Spleen (tissue), 7 donors: ENCODE measurements at regions not wholly inside any gene's neighbourhood (a gene's known extent, or its start where the extent isn't known, plus 50 kb on each side); places are given as distances from the start of the nearest gene placed in this dataset.

Source experiments
- POLR2A ChIP-seq, 3 donors: fragments of 450-650 bp; IDR thresholded peaks; one replicate each; pipeline ENCODE4 v1.5.1; 2017; ENCODE audit warnings: antibody characterized with exemption in 3 of 3, mild to moderate bottlenecking in 1 of 3
- POLR2AphosphoS5 ChIP-seq, 3 donors: sonication (generic); formaldehyde crosslinking; IDR thresholded peaks; one replicate each; pipeline ENCODE4 v1.5.1; 2017; ENCODE audit warnings: antibody characterized with exemption in 3 of 3
- TF ChIP-seq, protein P1 (sequence below), 11 experiments: fragments of 200-600 bp in 7 of 11; fragments of 450-650 bp in 4 of 11; sonication (generic) in 4 of 11; IDR thresholded peaks in 8 of 11; conservative IDR thresholded peaks in 3 of 11; 1 replicate in 7 of 11; 2 replicates in 4 of 11; pipeline versions ENCODE4 v1.4.0 to v1.8.0; 2016 to 2021; ENCODE audit warnings: antibody characterized with exemption in 11 of 11, inconsistent platforms in 4 of 11, mild to moderate bottlenecking in 1 of 11
- donor health status: DM: no; HTN: no; CAD: no; lungs with moderate emphysema.
- donor health status: DM: no; HTN: no; CAD: no.
- donor health status: DM: no; HTN: no; CAD: no.

DNA sequence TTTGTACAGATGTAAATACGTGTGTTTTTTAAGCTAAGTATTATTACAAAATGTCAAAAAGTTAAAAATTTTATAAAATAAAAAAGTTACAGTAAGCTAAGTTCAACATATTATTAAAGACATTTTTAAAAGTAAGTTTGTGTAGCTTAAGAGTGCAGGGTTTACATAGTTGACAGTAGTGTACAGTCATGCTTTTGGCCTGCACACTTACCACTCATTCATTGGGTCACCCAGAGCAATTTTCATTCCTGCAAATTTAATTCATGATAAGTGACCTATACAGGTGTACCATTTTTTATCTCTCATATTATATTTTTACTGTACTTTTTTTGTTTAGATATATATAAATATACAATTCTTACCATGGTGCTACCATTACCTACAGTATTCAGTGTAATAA lies 769.9 kb upstream of the SLITRK6 start:
- TF ChIP-seq, protein P1, sequence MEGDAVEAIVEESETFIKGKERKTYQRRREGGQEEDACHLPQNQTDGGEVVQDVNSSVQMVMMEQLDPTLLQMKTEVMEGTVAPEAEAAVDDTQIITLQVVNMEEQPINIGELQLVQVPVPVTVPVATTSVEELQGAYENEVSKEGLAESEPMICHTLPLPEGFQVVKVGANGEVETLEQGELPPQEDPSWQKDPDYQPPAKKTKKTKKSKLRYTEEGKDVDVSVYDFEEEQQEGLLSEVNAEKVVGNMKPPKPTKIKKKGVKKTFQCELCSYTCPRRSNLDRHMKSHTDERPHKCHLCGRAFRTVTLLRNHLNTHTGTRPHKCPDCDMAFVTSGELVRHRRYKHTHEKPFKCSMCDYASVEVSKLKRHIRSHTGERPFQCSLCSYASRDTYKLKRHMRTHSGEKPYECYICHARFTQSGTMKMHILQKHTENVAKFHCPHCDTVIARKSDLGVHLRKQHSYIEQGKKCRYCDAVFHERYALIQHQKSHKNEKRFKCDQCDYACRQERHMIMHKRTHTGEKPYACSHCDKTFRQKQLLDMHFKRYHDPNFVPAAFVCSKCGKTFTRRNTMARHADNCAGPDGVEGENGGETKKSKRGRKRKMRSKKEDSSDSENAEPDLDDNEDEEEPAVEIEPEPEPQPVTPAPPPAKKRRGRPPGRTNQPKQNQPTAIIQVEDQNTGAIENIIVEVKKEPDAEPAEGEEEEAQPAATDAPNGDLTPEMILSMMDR (IDR thresholded peaks at IDR 0.05 in 8 of 11, conservative IDR thresholded peaks at IDR 0.05 in 3 of 11) = no peak
- TF ChIP-seq POLR2AphosphoS5 (IDR thresholded peaks at IDR 0.05) (no peak), POLR2A (IDR thresholded peaks at IDR 0.05) (no peak)
